Natural killer cell treated with Interleukin-12 subunit alpha and Interleukin-12 subunit beta and Interleukin-15 and Interleukin-18, amount 100 ng/mL, for 72 hours (primary cell): ENCODE measurements at regions not wholly inside any gene's neighbourhood (a gene's known extent, or its start where the extent isn't known, plus 50 kb on each side); places are given as distances from the start of the nearest gene placed in this dataset.

ENCODE experiments used
- ATAC-seq, 2 donors: fragments of 150-1000 bp; cut with Tn5 transposase in 1 of 2; sonication (Bioruptor Pico), chemical (Tn5 transposase) in 1 of 2; 2 replicates each; pipeline ENCODE4 v1.10.0; 2021
- DNase-seq: peaks from one replicate; pipeline ENCODE4 v3.0.0; 2022; ENCODE audit warnings: low spot score
- H3K27ac Mint-ChIP-seq, 2 donors: 1 replicate in 1 of 2; 2 replicates in 1 of 2; pipeline ENCODE4 v1.8.0; 2022; ENCODE audit warnings: mixed read lengths in 2 of 2, mild to moderate bottlenecking in 1 of 2, moderate library complexity in 1 of 2
- H3K27me3 Mint-ChIP-seq, 2 donors: 1 replicate in 1 of 2; 2 replicates in 1 of 2; pipeline ENCODE4 v1.8.0; 2022; ENCODE audit warnings: mixed read lengths in 2 of 2
- H3K36me3 Mint-ChIP-seq: one replicate; pipeline ENCODE4 v1.8.0; 2022; ENCODE audit warnings: mixed read lengths
- H3K4me1 Mint-ChIP-seq, 2 donors: 1 replicate in 1 of 2; 2 replicates in 1 of 2; pipeline ENCODE4 v1.8.0; 2022; ENCODE audit warnings: low read depth in 2 of 2, mixed read lengths in 2 of 2, mild to moderate bottlenecking in 1 of 2
- H3K4me3 Mint-ChIP-seq: one replicate; pipeline ENCODE4 v1.8.0; 2022; ENCODE audit warnings: mixed read lengths
- H3K9me3 Mint-ChIP-seq: 2 replicates; pipeline ENCODE4 v1.8.0; 2022; ENCODE audit warnings: mixed read lengths

DNA sequence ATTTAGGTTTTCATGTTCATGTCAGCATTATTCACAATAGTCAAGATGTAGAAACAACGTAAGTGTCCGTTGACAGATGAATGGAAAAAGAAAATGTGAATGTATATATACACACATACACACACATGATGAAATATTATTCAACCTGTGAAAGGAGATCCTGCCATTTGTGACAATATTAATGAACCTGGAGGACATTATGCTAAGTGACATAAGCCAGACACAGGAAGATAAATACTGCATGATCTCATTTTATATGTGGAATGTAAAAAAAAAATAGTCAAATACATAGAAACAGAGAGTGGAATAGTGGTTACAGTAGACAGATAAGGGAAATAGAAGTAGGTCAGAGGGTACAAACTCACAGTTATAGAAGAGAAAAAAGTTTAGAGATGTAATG, 651.1 kb upstream of the MKI67 start:
- Mint-ChIP-seq H3K4me1 (no peaks in the 10 kb centered on the region), H3K27ac (no peak overlapping the region), H3K27me3 (peaks cover 3 to 18% of the 10 kb centered on the region in 2 donors), H3K9me3 (peaks cover 2% of the 10 kb centered on the region), H3K4me3 (no peak overlapping the region), H3K36me3 (no peaks in the 10 kb centered on the region)
- DNase-seq (no peak), ATAC-seq (no peak)

GRCh38 chr10:128779416-128779815, 653.2 kb upstream of the MKI67 start:
- no peak for ATAC-seq
- no peak overlapping the region for H3K27ac Mint-ChIP-seq
- no peak overlapping the region for H3K4me3 Mint-ChIP-seq
- H3K27me3 Mint-ChIP-seq = peaks cover 3 to 18% of the 10 kb centered on the region in 2 donors
- no peaks in the 10 kb centered on the region for H3K36me3 Mint-ChIP-seq
- no peak for DNase-seq
- no peaks in the 10 kb centered on the region for H3K9me3 Mint-ChIP-seq
- no peaks in the 10 kb centered on the region for H3K4me1 Mint-ChIP-seq

DNA sequence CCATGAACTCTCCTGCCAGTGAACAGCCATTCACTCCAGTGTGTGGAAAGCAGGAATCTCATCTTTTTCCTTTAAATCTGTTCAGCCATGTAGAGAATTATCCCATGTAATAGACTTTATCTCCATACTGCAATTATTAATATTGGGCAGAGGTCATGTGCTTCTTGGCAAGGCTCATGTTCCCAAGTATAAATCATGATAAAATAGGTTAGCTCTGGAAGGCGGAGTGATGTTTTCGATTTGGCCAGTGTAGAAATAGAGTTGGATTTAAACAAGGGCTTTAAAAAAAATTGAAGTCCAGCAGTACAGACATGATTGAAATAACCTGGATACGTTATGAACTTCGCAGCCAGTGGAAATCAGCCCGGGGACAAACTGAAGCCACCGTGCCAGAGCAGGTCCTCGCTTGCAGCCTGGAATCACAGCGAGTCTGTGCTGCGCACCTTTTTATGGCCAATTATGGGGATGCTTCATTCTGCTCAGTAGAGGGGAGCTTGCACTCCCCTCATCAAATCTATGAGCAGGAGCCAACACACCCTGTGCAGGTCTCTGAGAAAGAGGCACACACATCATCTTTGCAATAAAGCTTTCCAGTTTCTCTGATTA, 654.0 kb upstream of the MKI67 start:
- DNase-seq (no peak), ATAC-seq (no peak)
- Mint-ChIP-seq H3K9me3 (no peaks in the 10 kb centered on the region), H3K4me3 (no peak overlapping the region), H3K36me3 (no peaks in the 10 kb centered on the region), H3K27ac (no peak overlapping the region), H3K27me3 (peaks cover 7 to 18% of the 10 kb centered on the region in 2 donors), H3K4me1 (no peaks in the 10 kb centered on the region)

DNA sequence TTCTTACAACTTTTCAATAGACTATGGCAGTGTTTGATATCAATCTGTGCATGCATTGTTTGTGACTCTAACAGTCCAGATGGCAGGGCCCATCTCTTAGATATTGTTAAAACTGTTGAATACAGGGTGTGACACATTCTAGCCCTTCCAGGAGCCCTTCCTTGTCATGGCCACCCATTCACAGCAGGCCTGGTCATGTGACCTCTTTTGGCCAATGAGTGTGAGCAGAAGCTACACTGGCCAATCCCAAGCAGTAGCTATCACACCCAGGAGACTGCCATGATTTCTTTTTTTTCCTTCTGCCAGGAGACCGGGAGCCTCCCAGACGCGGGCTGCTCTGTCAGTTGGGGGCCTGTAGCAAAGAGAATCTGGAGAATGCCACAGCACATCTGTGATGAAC, 655.4 kb upstream of the MKI67 start:
- ATAC-seq (peak; percentile 17 to 20), DNase-seq (no peak)
- H3K27me3 Mint-ChIP-seq = peaks cover 7 to 25% of the 10 kb centered on the region in 2 donors
- H3K4me1 Mint-ChIP-seq = no peaks in the 10 kb centered on the region
- H3K4me3 Mint-ChIP-seq = no peak overlapping the region
- H3K9me3 Mint-ChIP-seq = no peaks in the 10 kb centered on the region
- H3K27ac Mint-ChIP-seq = no peak overlapping the region
- no peaks in the 10 kb centered on the region for H3K36me3 Mint-ChIP-seq

DNA sequence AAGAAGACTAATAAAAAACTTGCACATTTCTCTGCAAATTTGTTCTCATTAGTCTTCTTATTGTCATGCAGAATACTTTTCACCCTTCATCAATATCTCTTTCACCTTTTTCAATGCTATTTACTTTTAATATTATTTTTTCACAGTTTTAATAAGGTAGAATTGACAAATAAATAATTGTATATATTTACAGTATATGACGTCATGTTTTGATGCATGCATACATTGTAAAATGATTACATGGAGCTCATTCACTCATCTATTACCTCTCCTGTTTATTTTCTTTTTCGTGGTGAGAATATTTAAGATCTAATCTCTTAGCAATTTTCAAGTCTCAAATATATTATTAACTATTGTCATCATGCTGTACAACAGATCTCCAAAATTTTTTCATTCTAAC, 658.2 kb upstream of the MKI67 start:
- no peaks in the 10 kb centered on the region for H3K4me1 Mint-ChIP-seq
- H3K27me3 Mint-ChIP-seq = peaks cover 10 to 34% of the 10 kb centered on the region in 2 donors
- no peaks in the 10 kb centered on the region for H3K36me3 Mint-ChIP-seq
- H3K9me3 Mint-ChIP-seq = no peaks in the 10 kb centered on the region
- ATAC-seq (no peak), DNase-seq (no peak)
- H3K4me3 Mint-ChIP-seq = no peak overlapping the region
- H3K27ac Mint-ChIP-seq = no peak overlapping the region

DNA sequence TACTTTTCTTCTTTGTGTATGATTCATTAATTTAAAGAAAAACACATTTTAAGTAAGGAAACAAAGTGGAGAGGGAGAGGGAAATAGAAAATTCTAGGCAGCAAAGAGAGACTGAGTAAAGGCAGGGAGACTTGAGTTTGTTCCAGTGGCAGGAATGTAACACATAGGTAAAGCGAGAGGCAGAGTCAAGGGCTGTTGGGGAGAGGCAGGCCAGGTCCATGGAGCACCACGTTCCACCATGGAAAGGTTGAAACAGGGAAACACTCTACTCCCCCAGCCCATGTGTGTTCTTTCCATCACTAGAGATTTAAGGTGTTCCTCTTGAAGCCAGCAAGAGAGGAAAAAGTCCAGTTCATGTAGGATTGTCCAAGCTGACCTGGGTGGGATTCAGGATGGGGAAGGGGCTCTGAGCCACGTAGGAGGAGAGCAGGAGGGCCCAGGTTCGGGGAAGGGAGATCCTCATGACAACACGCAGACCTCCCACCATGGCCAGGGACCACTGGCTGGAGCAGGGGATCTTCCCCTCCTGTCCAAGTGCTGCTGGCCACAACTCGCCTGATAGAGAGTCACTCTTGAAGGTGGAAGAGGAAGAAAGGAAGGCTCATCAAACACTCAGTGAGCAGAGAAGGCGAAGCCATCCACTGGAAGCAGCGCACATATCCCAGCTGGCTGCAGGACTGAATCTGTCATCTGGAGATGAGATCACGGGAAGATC, 666.4 kb upstream of the MKI67 start:
- no peaks in the 10 kb centered on the region for H3K4me1 Mint-ChIP-seq
- H3K27ac Mint-ChIP-seq = no peak overlapping the region
- no peak for DNase-seq
- peaks cover 13 to 20% of the 10 kb centered on the region in 2 donors for H3K27me3 Mint-ChIP-seq
- ATAC-seq = no peak
- no peaks in the 10 kb centered on the region for H3K9me3 Mint-ChIP-seq
- no peaks in the 10 kb centered on the region for H3K36me3 Mint-ChIP-seq
- H3K4me3 Mint-ChIP-seq = no peak overlapping the region

GRCh38 chr10:128793726-128794655, 667.8 kb upstream of the MKI67 start:
- no peak overlapping the region for H3K27ac Mint-ChIP-seq
- peak in 1 of 2 donors; percentile 24 for ATAC-seq
- no peaks in the 10 kb centered on the region for H3K9me3 Mint-ChIP-seq
- H3K27me3 Mint-ChIP-seq = peaks cover 8 to 10% of the 10 kb centered on the region in 2 donors
- no peak for DNase-seq
- no peaks in the 10 kb centered on the region for H3K4me1 Mint-ChIP-seq
- H3K4me3 Mint-ChIP-seq = no peak overlapping the region
- no peaks in the 10 kb centered on the region for H3K36me3 Mint-ChIP-seq

DNA sequence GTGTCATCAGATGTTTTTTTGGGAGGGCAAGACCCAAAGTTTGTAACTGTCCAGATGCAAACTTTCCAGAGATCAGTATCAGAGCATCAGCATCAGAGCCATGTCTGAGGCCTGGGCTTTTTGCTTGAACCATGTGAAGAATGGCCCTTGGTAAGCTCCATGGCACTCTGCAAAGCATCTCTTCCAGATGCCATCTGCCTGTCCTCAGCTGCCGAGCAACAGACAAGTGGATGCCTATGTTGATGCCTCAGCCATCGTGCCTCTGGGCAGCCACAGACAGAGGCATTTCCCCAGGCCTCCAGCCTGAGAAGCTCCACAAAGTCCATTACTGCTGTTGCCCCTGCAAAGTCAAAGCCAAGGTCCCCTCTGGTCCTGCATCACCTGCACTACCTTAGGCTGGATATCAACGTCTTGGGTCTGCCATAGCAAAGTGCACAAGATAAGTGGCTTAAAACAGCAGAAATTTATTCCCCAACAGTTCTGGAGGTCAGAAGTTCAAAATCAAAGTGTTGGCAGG, 670.2 kb upstream of the MKI67 start:
- peak in 1 of 2 donors; percentile 30 for ATAC-seq
- Mint-ChIP-seq H3K4me3 (no peak overlapping the region), H3K36me3 (no peaks in the 10 kb centered on the region), H3K9me3 (no peaks in the 10 kb centered on the region), H3K27ac (no peak overlapping the region), H3K27me3 (peaks cover 0 to 4% of the 10 kb centered on the region in 2 donors), H3K4me1 (no peaks in the 10 kb centered on the region)
- DNase-seq = no peak

- Mint-ChIP-seq H3K36me3 (no peaks in the 10 kb centered on the region), H3K27ac (no peak overlapping the region), H3K27me3 (peaks cover 0 to 8% of the 10 kb centered on the region in 2 donors), H3K4me3 (no peak overlapping the region), H3K9me3 (no peaks in the 10 kb centered on the region), H3K4me1 (no peaks in the 10 kb centered on the region)
- ATAC-seq (no peak), DNase-seq (no peak)
Observed at GRCh38 chr10:128802062-128802461, 665.0 kb upstream of the MGMT start.

DNA sequence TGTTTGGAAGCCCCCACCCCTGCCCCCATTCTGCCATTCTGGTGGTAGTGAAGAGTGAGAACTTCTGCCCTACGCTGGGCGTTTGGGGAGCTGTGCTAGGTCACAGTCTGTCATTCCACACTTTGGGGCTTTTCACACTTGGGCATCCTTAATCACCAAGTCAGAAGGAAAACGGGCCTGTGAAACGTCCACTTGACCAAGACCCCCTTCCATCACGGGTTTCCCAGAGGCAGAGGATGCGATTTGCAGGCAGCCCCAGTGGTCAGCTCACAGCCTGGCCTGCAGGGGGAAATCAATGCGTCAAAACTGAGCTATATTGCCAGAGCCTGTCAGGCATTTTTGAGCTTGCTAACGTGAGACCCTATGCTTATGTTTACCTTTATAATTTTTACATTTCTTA, 663.3 kb upstream of the MGMT start:
- no peak for DNase-seq
- ATAC-seq = no peak
- Mint-ChIP-seq H3K4me3 (no peak overlapping the region), H3K27ac (no peak overlapping the region), H3K36me3 (no peaks in the 10 kb centered on the region), H3K4me1 (no peaks in the 10 kb centered on the region), H3K9me3 (no peaks in the 10 kb centered on the region), H3K27me3 (peaks cover 0 to 12% of the 10 kb centered on the region in 2 donors)

DNA sequence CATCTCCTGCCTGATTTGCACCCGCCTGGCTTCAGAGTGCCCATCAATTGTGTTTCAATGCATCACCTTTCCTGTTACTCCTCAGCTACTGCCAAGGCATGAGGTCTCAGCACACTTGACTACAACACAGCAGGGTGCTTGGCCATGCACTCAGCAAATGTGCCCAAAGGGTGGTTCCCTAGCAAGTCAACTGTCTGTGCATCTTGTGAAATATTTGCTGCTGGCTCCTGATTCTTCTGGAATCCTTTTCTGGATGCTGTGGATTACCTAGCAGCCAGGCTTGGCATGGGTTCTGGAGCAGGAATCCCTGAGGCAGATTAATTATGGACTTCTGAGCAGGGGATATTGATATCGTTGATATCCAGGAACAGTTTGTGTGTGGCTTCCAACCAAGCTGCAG, 662.6 kb upstream of the MGMT start:
- no peak overlapping the region for H3K4me3 Mint-ChIP-seq
- no peaks in the 10 kb centered on the region for H3K4me1 Mint-ChIP-seq
- peaks cover 4 to 12% of the 10 kb centered on the region in 2 donors for H3K27me3 Mint-ChIP-seq
- H3K9me3 Mint-ChIP-seq = no peaks in the 10 kb centered on the region
- DNase-seq = no peak
- no peaks in the 10 kb centered on the region for H3K36me3 Mint-ChIP-seq
- ATAC-seq = no peak
- H3K27ac Mint-ChIP-seq = no peak overlapping the region

GRCh38 chr10:128808921-128809440, 658.1 kb upstream of the MGMT start:
- no peak for DNase-seq
- no peaks in the 10 kb centered on the region for H3K9me3 Mint-ChIP-seq
- no peak overlapping the region for H3K4me3 Mint-ChIP-seq
- no peak overlapping the region for H3K27ac Mint-ChIP-seq
- ATAC-seq = no peak
- peaks cover 6 to 9% of the 10 kb centered on the region in 2 donors for H3K27me3 Mint-ChIP-seq
- no peaks in the 10 kb centered on the region for H3K4me1 Mint-ChIP-seq
- H3K36me3 Mint-ChIP-seq = no peaks in the 10 kb centered on the region

- no peak for ATAC-seq
- Mint-ChIP-seq H3K4me3 (no peak overlapping the region), H3K36me3 (no peaks in the 10 kb centered on the region), H3K27ac (no peak overlapping the region), H3K4me1 (no peaks in the 10 kb centered on the region), H3K9me3 (no peaks in the 10 kb centered on the region), H3K27me3 (peaks cover 4 to 14% of the 10 kb centered on the region in 2 donors)
- no peak for DNase-seq
Observed at GRCh38 chr10:128811511-128811910, 655.5 kb upstream of the MGMT start.
